ENCODE measurements at regions not wholly inside any gene's neighbourhood (a gene's known extent, or its start where the extent isn't known, plus 50 kb on each side); places are given as distances from the start of the nearest gene placed in this dataset.
A peak's percentile ranks its signal among the peaks of the same experiment; 100 is the strongest.

- DNase-seq (ENCODE audit: low spot score), result no peak
These were observed 54.6 kb upstream of the EOLA2 start for GRCh38 chrX:149992918-149993317.

- DNase-seq (ENCODE audit: low spot score), result no peak
These were observed 55.7 kb upstream of the EOLA2 start for GRCh38 chrX:149993989-149994388.

GRCh38 chrX:149996515-149996914, 58.2 kb upstream of the EOLA2 start:
- no peak for DNase-seq (ENCODE audit: low spot score)

- DNase-seq (ENCODE audit: low spot score), result no peak
These were observed 66.7 kb upstream of the EOLA2 start for GRCh38 chrX:150005027-150005426.

- no peak for DNase-seq (ENCODE audit: low spot score)
These were observed 69.1 kb upstream of the EOLA2 start for GRCh38 chrX:150007356-150007755.

- peak; percentile 12 for DNase-seq (ENCODE audit: low spot score)
These were observed 74.5 kb upstream of the EOLA2 start for GRCh38 chrX:150012647-150013381.

- DNase-seq (ENCODE audit: low spot score), result no peak
These were observed 76.2 kb upstream of the EOLA2 start for GRCh38 chrX:150014525-150014924.

- no peak for DNase-seq (ENCODE audit: low spot score)
These were observed 79.6 kb upstream of the EOLA2 start for GRCh38 chrX:150017868-150018267.

- no peak for DNase-seq (ENCODE audit: low spot score)
These were observed 80.7 kb upstream of the EOLA2 start for GRCh38 chrX:150018931-150019361.

GRCh38 chrX:150028692-150029091, 90.4 kb upstream of the EOLA2 start:
- no peak for DNase-seq (ENCODE audit: low spot score)

- peak; percentile 59 for DNase-seq (ENCODE audit: low spot score)
These were observed 94.5 kb upstream of the EOLA2 start for GRCh38 chrX:150032742-150033141.

- DNase-seq (ENCODE audit: low spot score), result no peak
These were observed 96.5 kb upstream of the EOLA2 start for GRCh38 chrX:150034788-150035187.

- peak; percentile 23 for DNase-seq (ENCODE audit: low spot score)
These were observed 97.2 kb upstream of the EOLA2 start for GRCh38 chrX:150035531-150035930.

- peak; percentile 46 for DNase-seq (ENCODE audit: low spot score)
These were observed 97.9 kb upstream of the EOLA2 start for GRCh38 chrX:150036181-150036580.

GRCh38 chrX:150036641-150037040, 98.3 kb upstream of the EOLA2 start:
- no peak for DNase-seq (ENCODE audit: low spot score)

- no peak for DNase-seq (ENCODE audit: low spot score)
These were observed 98.8 kb upstream of the EOLA2 start for GRCh38 chrX:150037041-150037440.

GRCh38 chrX:150038315-150038714, 100.0 kb upstream of the EOLA2 start:
- no peak for DNase-seq (ENCODE audit: low spot score)

GRCh38 chrX:150038986-150039599, 100.8 kb upstream of the EOLA2 start:
- DNase-seq (ENCODE audit: low spot score), result no peak

- DNase-seq (ENCODE audit: low spot score), result no peak
These were observed 102.9 kb upstream of the EOLA2 start for GRCh38 chrX:150041208-150041607.

- DNase-seq (ENCODE audit: low spot score), result no peak
These were observed 106.3 kb upstream of the EOLA2 start for GRCh38 chrX:150044556-150044955.

- no peak for DNase-seq (ENCODE audit: low spot score)
These were observed 109.5 kb upstream of the EOLA2 start for GRCh38 chrX:150047818-150048217.

GRCh38 chrX:150049647-150050046, 111.4 kb upstream of the EOLA2 start:
- no peak for DNase-seq (ENCODE audit: low spot score)

GRCh38 chrX:150050387-150050786, 112.1 kb upstream of the EOLA2 start:
- DNase-seq (ENCODE audit: low spot score), result no peak

GRCh38 chrX:150051096-150051495, 112.8 kb upstream of the EOLA2 start:
- DNase-seq (ENCODE audit: low spot score), result no peak

Measured in AG08395 (cell line).